ENCODE measurements at regions not wholly inside any gene's neighbourhood (a gene's known extent, or its start where the extent isn't known, plus 50 kb on each side); places are given as distances from the start of the nearest gene placed in this dataset.

- no peak for TF ChIP-seq CTCF (IDR thresholded peaks at IDR 0.05; ENCODE audit: unreplicated experiment)
- Mint-ChIP-seq H3K9me3 (ENCODE audit: unreplicated experiment) (no peaks in the 10 kb centered on the region), H3K27ac (ENCODE audit: unreplicated experiment) (no peak overlapping the region), H3K4me3 (ENCODE audit: unreplicated experiment) (no peak overlapping the region), H3K27me3 (ENCODE audit: unreplicated experiment) (no peaks in the 10 kb centered on the region), H3K36me3 (ENCODE audit: low read depth, unreplicated experiment) (no peaks in the 10 kb centered on the region), H3K4me1 (ENCODE audit: unreplicated experiment) (peaks cover 5% of the 10 kb centered on the region)
- no peak for DNase-seq (ENCODE audit: low spot score)
Observed at GRCh38 chr13:54999399-54999907, 1970.8 kb downstream of the OLFM4 start.

GRCh38 chr13:55000043-55000442 lies 1971.4 kb downstream of the OLFM4 start:
- DNase-seq (ENCODE audit: low spot score): no peak
- Mint-ChIP-seq H3K27ac (ENCODE audit: unreplicated experiment) (no peak overlapping the region), H3K4me3 (ENCODE audit: unreplicated experiment) (no peak overlapping the region), H3K9me3 (ENCODE audit: unreplicated experiment) (no peaks in the 10 kb centered on the region), H3K27me3 (ENCODE audit: unreplicated experiment) (no peaks in the 10 kb centered on the region), H3K36me3 (ENCODE audit: low read depth, unreplicated experiment) (no peaks in the 10 kb centered on the region), H3K4me1 (ENCODE audit: unreplicated experiment) (peaks cover 5% of the 10 kb centered on the region)
- no peak for TF ChIP-seq CTCF (IDR thresholded peaks at IDR 0.05; ENCODE audit: unreplicated experiment)

GRCh38 chr13:55000844-55001243 lies 1972.2 kb downstream of the OLFM4 start:
- TF ChIP-seq CTCF (IDR thresholded peaks at IDR 0.05; ENCODE audit: unreplicated experiment): no peak
- Mint-ChIP-seq H3K27ac (ENCODE audit: unreplicated experiment) (no peak overlapping the region), H3K27me3 (ENCODE audit: unreplicated experiment) (no peaks in the 10 kb centered on the region), H3K36me3 (ENCODE audit: low read depth, unreplicated experiment) (no peaks in the 10 kb centered on the region), H3K4me3 (ENCODE audit: unreplicated experiment) (no peak overlapping the region), H3K4me1 (ENCODE audit: unreplicated experiment) (peaks cover 5% of the 10 kb centered on the region), H3K9me3 (ENCODE audit: unreplicated experiment) (no peaks in the 10 kb centered on the region)
- no peak for DNase-seq (ENCODE audit: low spot score)

- H3K27ac Mint-ChIP-seq (ENCODE audit: unreplicated experiment): no peak overlapping the region
- no peak for DNase-seq (ENCODE audit: low spot score)
- no peaks in the 10 kb centered on the region for H3K27me3 Mint-ChIP-seq (ENCODE audit: unreplicated experiment)
- no peak overlapping the region for H3K4me3 Mint-ChIP-seq (ENCODE audit: unreplicated experiment)
- H3K36me3 Mint-ChIP-seq (ENCODE audit: low read depth, unreplicated experiment): no peaks in the 10 kb centered on the region
- no peaks in the 10 kb centered on the region for H3K9me3 Mint-ChIP-seq (ENCODE audit: unreplicated experiment)
- peaks cover 5% of the 10 kb centered on the region for H3K4me1 Mint-ChIP-seq (ENCODE audit: unreplicated experiment)
- TF ChIP-seq CTCF (IDR thresholded peaks at IDR 0.05; ENCODE audit: unreplicated experiment): no peak
Observed at GRCh38 chr13:55001881-55002280, 1973.3 kb downstream of the OLFM4 start.

GRCh38 chr13:55007681-55008080 lies 1979.1 kb downstream of the OLFM4 start:
- no peak overlapping the region for H3K4me3 Mint-ChIP-seq (ENCODE audit: unreplicated experiment)
- H3K4me1 Mint-ChIP-seq (ENCODE audit: unreplicated experiment): no peaks in the 10 kb centered on the region

More at GRCh38 chr13:55007681-55008080, 1979.1 kb downstream of the OLFM4 start:
- Mint-ChIP-seq H3K36me3 (ENCODE audit: low read depth, unreplicated experiment) (no peaks in the 10 kb centered on the region), H3K9me3 (ENCODE audit: unreplicated experiment) (peaks cover 4% of the 10 kb centered on the region), H3K27ac (ENCODE audit: unreplicated experiment) (no peak overlapping the region), H3K27me3 (ENCODE audit: unreplicated experiment) (no peaks in the 10 kb centered on the region)
- DNase-seq (ENCODE audit: low spot score): no peak
- TF ChIP-seq CTCF (IDR thresholded peaks at IDR 0.05; ENCODE audit: unreplicated experiment): no peak
